Left cardiac atrium (tissue), 4 donors: ENCODE measurements at regions not wholly inside any gene's neighbourhood (a gene's known extent, or its start where the extent isn't known, plus 50 kb on each side); places are given as distances from the start of the nearest gene placed in this dataset.

Experiments
- ATAC-seq, 2 donors: fragments of 200-7000 bp; cut with Tn5 transposase; one replicate each; pipeline ENCODE4 v1.9.1; 2020; ENCODE audit warnings: mild to moderate bottlenecking in 2 of 2, moderate library complexity in 2 of 2
- DNase-seq: peaks from one replicate; pipeline ENCODE4 v3.0.0-alpha.2; 2020
- intact Hi-C, 2 donors: fragments of 100-400 bp; cut with DNase I; formaldehyde crosslinking; loops; one replicate each; pipeline versions ENCODE4 v1.14.1 to v1.15.1; 2022 to 2023
- donor health status: DM: no; HTN: yes; CAD: no.
- donor health status: DM: no; HTN: yes; CAD: no; lungs with severe emphysema.
- donor health status: DM: yes; HTN: yes; CAD: no.
- donor health status: Dilated cardiomyopathy.

DNA sequence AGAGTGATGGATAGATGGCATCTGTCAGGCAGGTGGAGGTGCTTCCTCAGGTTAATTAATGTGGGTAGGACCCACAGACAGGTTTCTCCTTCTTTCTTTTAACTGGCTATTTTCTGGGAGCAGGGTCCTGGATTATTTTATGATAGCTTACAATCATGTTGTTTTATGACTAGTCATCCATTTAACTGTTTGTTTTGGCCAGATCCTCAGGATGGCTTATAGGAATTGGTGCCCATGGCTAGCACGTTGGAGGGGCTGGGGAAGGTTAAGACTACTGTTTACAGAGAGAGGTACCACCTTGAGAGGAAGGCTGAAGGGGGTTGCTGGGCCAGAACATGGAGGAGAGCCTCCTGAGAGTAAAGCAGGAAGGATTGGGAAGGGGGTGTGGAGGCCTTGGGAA lies 78.0 kb upstream of the MGAT5 start:
- no peak for DNase-seq
- ATAC-seq: no peak
- intact Hi-C loops: no loop called here

DNA sequence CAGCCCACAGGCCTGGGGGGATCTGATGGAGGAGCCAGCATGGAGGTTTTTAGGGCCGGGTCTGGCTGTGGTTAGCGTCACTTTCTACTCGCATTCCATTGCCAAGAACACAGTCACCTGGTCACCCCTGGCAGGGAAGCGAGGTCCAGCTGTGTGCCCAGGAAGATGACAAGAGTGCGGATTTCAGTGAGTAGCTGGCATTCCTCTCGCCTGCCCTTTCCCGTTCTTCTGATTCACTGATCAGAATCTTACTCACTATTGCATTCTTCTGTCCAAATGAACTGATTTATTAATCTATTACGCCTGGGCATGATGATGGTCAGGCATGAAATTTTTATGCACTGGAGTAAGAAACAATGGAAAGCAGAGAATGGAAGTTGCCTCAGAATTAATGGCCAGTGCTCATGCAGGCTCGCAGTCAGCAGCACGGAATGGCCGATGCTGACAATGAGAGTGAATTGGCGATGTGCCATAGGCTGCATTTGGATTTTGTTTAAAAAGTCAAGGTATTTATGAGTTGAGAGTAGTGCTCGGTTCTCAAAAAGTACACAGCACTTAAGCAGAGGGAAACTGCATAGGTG lies 76.4 kb upstream of the MGAT5 start:
- ATAC-seq (no peak), DNase-seq (no peak)
- intact Hi-C loops: no loop called here

- intact Hi-C loops: no loop called here
- ATAC-seq (no peak), DNase-seq (no peak)
Observed at GRCh38 chr2:134178138-134178877, 75.6 kb upstream of the MGAT5 start.

- intact Hi-C loops: no loop called here
- ATAC-seq: peak in 1 of 2 donors; percentile 24
- no peak for DNase-seq
Observed at GRCh38 chr2:134181219-134181618, 72.7 kb upstream of the MGAT5 start.

DNA sequence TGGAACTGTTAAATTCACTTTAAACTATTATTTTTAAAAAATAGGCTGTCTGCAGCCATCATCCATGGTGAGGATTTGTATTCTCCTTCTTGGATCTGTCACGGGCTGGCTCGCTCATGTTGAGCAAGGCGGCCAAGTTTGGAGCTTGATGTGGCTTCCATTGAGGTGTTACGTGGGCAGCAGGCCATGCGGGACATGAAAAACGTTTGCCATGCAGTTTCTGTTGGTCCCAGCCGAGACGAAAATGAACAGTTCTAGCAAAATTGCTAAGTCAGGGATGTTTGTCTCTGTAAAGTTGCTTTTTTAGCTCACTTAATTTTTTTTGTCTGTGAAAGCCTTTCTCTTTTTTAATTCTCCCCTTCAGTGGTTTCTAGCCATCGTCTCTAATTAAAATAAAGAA lies 70.2 kb upstream of the MGAT5 start:
- intact Hi-C loops: no loop called here
- ATAC-seq (peak in 1 of 2 donors; percentile 63), DNase-seq (no peak)

GRCh38 chr2:134185639-134186038 lies 68.2 kb upstream of the MGAT5 start:
- intact Hi-C loops: no loop called here
- no peak for ATAC-seq
- DNase-seq: no peak

- no peak for DNase-seq
- intact Hi-C loops: no loop called here
- ATAC-seq: peak in 1 of 2 donors; percentile 29
Observed at GRCh38 chr2:134189009-134189720, 64.7 kb upstream of the MGAT5 start.

- DNase-seq: no peak
- intact Hi-C loops: no loop called here
- no peak for ATAC-seq
Observed at GRCh38 chr2:134190062-134190806, 63.6 kb upstream of the MGAT5 start.

GRCh38 chr2:134190807-134191203 lies 63.1 kb upstream of the MGAT5 start:
- intact Hi-C loops: no loop called here
- ATAC-seq (peak; percentile 46 to 61), DNase-seq (no peak)

DNA sequence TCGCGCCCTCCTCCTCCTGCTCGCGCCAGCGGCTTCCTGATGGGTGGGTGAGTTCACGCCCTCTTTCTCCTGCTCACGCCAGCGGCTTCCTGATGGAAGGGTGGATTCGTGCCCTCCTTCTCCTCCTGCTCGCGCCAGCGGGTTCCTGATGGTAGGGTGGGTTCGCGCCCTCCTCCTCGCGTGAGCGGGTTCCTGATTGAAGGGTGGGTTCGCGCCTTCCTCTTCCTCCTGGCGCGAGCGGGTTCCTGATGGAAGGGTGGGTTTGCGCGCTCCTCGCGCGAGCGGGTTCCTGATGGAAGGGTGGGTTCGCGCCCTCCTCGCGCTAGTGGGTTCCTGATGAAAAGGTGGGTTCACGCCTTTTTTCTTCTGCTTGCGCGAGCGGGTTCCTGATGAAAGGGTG lies 62.0 kb upstream of the MGAT5 start:
- ATAC-seq (no peak), DNase-seq (no peak)
- intact Hi-C loops: no loop called here

GRCh38 chr2:134193006-134193405 lies 60.9 kb upstream of the MGAT5 start:
- peak in 1 of 2 donors; percentile 72 for ATAC-seq
- DNase-seq: no peak
- intact Hi-C loops: no loop called here

DNA sequence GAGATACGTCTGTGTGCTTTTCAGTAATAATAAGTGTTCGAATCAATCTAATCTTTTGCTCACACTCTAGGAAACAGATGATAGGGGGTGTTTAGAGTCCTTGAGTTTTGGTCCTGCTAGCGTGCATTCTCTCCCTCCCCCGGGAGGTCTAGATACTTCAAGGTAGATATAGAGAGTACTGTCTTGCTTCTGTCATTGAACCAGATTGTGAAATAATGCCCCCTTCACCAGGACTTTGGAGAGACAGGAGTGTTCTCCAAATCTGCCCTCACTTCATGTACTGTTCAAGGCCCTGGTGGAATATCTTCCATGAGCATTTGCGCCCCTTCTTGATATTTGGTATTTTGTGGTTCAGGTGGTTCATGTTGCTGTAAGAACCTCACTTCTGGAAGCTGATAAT lies 59.4 kb upstream of the MGAT5 start:
- intact Hi-C loops: no loop called here
- no peak for DNase-seq
- ATAC-seq: no peak

- DNase-seq (no peak), ATAC-seq (no peak)
- intact Hi-C loops: no loop called here
Observed at GRCh38 chr2:134195341-134195740, 58.5 kb upstream of the MGAT5 start.

DNA sequence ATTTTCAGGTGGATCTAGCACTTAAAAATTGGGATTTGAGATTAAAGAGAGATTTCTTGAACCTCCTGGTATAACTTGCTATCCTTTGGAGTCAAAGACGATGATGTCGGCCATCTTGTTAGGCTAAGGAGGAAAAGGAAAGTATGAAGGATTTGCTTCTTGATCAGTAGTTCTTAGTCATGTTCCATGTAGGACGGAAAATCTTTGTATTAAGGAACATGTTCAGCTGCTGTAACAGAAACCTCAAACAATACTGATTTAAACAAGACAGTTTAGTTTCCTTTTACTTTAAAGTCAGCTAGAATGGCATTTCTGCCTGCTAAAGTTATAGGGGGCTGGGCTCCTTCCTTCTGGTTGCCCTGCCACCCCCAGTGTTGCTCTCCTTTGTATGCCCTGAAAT lies 56.4 kb upstream of the MGAT5 start:
- intact Hi-C loops: no loop called here

DNA sequence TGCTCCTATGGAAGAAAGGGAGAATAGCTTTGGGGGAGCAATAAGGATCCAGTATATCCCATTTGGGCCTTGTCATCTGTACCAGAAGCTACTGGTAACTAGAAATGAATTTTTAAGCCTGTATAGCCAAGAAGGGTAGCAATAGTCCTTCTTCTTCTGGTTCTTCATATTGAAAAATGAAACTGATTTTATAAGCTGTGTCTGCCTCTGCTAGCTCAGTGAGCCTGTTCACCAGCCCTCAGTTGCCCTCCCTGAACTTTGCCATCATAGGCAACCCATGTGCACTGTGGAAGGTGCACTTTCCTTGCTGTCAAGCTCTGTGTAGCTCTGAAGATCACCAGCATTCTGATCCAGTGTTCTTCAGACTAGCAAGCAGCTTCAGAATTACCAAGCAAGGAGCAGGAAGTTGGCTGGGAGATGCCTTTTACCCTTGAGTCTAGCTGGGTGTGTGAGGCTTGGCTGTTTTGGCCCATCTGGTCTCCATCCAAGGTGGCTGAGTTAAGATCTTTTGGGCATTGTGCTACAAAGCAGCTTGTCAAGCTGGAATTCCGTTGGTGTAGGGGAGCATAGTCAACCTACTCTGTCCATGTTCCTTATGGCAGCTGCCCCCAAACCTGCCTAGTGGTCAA lies 55.8 kb upstream of the MGAT5 start:
- no peak for DNase-seq
- intact Hi-C loops: no loop called here
- ATAC-seq: no peak

More for the DNA sequence above, 56.4 kb upstream of the MGAT5 start:
- no peak for DNase-seq
- no peak for ATAC-seq

- ATAC-seq (no peak), DNase-seq (no peak)
- intact Hi-C loops: no loop called here
Observed at GRCh38 chr2:134199123-134199522, 54.7 kb upstream of the MGAT5 start.

DNA sequence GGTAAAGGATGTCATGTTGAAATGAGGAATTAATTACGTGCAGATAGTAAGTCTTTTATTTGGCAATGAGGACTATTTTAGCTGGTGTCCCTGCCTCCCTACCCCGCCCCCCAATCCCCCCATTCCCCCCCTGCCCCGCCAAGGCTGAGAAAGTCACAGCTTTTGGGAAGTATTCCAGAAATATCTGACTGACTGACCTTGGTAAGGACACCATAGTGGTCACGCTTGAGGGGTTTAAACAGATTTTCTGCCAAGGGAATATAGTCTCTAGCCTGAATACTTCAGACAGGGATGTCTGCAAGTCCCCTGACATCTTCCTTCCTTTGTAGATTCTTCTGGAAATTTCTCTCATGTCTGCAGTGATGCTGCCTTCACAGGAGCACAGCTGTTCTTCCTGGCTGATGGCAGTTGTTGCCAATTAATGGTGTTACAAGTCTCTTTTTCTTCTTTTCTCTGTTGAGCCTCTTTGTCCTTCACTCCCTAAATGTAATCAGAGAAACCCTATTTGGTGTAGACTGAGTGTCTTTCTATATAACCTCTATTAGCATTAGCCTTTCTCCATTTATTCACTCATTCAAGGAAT lies 53.7 kb upstream of the MGAT5 start:
- DNase-seq: no peak
- no peak for ATAC-seq
- intact Hi-C loops: no loop called here

DNA sequence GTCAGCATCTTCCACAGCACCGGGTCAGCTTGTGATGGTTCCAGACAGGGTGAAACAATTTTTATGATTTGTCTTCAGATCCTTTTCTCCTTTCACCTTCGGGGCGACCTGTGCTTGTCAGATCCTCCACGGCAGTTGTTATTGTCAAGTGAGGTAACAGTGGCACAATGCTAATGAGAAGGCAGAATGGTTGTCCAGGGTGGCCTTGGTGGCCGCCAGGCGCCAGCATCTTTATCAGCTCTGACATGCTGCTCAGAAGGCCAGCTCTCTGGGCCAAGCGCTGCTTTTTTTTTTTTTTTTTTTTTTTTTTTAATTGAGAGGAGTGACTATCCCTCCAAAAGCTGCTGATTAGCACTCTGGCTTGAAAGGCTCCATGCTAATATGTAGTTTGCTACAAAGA lies 52.3 kb upstream of the MGAT5 start:
- DNase-seq: no peak
- peak; percentile 64 to 65 for ATAC-seq
- intact Hi-C loops: no loop called here

- no peak for DNase-seq
- peak in 1 of 2 donors; percentile 7 for ATAC-seq
- intact Hi-C loops: no loop called here
Observed at GRCh38 chr2:134202371-134202770, 51.5 kb upstream of the MGAT5 start.
